Fibroblast of the aortic adventitia (primary cell): ENCODE measurements at regions not wholly inside any gene's neighbourhood (a gene's known extent, or its start where the extent isn't known, plus 50 kb on each side); places are given as distances from the start of the nearest gene placed in this dataset.

ENCODE experiments used
- DNase-seq: peaks from one replicate; pipeline ENCODE4 v3.0.0-alpha.2; 2010; ENCODE audit warnings: low read depth
- H3K4me3 ChIP-seq: 2 replicates; pipeline ENCODE4 v1.5.1; 2011; ENCODE audit warnings: low read depth, mild to moderate bottlenecking, control low read depth, low read length, moderate library complexity
- CTCF ChIP-seq: IDR thresholded peaks from 2 replicates; pipeline ENCODE4 v1.5.1; 2011; ENCODE audit warnings: mild to moderate bottlenecking, low read length, control low read depth, inconsistent platforms; ENCODE audit not compliant: insufficient read depth

GRCh38 chr3:178325330-178325729 is 210.9 kb upstream of the KCNMB2 start:
- TF ChIP-seq CTCF, result peak; percentile 50
- peak; percentile 84 for DNase-seq
- H3K4me3 ChIP-seq, result no peak overlapping the region

DNA sequence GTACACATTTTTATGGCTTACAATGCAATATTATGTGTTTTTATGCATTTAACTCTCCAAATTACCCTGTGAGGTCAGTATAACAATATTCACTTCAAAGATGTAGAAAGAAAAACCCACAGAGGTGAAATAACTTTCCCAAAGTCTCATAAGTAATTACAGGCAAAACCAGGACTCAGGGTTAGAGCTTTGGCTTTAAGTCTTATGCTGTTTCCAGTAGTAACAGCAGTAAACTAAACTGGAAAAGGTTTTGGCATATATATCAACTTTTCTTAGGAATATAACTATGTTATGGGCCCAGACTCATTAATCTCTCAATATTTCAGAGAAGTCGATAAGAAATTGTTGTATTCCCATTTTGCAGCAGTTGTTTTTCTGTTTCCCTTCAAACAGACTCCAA is 206.3 kb upstream of the KCNMB2 start:
- DNase-seq, result no peak
- H3K4me3 ChIP-seq, result no peak overlapping the region
- TF ChIP-seq CTCF, result no peak

DNA sequence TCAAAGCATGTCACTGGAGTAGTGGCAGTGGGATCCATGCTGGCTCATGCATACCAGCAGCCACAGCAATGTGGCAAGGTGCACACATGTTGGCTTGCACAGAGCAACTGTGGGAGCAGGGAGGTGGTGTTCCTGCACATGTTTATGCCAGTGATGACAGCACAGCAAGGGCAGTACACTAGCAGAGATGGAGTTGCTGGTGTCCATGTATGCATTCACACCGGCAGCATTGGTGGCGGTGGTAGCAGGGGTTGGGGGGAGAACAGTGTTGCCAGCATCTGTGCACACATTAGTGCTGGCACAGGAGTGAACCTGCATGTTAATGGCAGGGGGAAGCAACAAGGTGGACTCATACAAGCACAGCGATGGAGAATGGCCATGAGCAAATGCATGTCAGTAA is 202.0 kb upstream of the KCNMB2 start:
- TF ChIP-seq CTCF, result no peak
- no peak overlapping the region for H3K4me3 ChIP-seq
- no peak for DNase-seq

DNA sequence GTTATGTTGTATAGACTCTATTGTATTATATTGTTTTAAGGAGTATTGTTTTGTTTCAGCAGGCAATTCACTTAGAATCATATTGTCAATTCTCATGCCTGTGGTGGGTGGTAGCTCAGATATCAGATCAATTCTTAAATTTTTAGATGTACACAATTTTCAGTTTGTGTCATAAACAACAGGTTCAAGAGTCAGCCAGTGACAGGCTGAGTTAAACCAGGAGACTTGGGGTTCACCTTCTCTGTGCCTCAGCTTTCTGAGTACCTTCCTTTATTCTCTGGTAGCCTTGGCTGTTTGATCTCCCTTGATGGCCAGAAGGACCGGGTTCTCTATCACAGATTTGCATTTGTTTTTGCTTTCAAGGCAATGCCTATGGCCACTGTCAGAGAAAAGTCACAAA is 199.9 kb upstream of the KCNMB2 start:
- no peak for DNase-seq
- no peak for TF ChIP-seq CTCF
- H3K4me3 ChIP-seq, result no peak overlapping the region

- no peak for TF ChIP-seq CTCF
- no peak for DNase-seq
- no peak overlapping the region for H3K4me3 ChIP-seq
These were observed 195.7 kb upstream of the KCNMB2 start for GRCh38 chr3:178340506-178340905.

- DNase-seq, result no peak
- TF ChIP-seq CTCF, result no peak
- H3K4me3 ChIP-seq, result no peak overlapping the region
These were observed 194.6 kb upstream of the KCNMB2 start for GRCh38 chr3:178341636-178342035.

DNA sequence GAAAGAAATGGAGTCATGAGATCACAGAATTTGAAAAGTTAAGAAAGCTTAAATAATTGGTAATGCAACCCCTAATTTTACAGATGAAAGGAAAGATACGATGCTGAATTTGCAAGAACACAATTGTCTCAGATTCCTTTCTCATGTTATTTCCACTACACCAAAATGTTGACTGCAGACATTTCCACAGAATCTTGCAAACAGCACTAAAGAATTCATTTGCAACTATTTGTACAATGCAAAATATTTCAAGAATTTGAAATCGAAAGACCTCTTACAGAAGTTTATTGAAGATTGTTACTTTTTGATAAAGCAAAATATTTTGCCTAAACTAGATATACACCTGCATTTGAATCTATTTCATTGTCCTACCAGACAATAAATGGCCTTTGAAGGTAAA is 194.1 kb upstream of the KCNMB2 start:
- peak; percentile 42 for DNase-seq
- H3K4me3 ChIP-seq, result no peak overlapping the region
- no peak for TF ChIP-seq CTCF
